C4-2B (cell line): ENCODE measurements at regions not wholly inside any gene's neighbourhood (a gene's known extent, or its start where the extent isn't known, plus 50 kb on each side); places are given as distances from the start of the nearest gene placed in this dataset.

ENCODE experiments used
- H3K27ac ChIP-seq: fragments of 450-650 bp; 2 replicates; pipeline ENCODE4 v1.5.1; 2017
- CTCF ChIP-seq: fragments of 450-650 bp; conservative IDR thresholded peaks from 2 replicates; pipeline ENCODE4 v1.5.1; 2017; ENCODE audit warnings: mild to moderate bottlenecking
- ZFX ChIP-seq: fragments of 450-650 bp; IDR thresholded peaks from 2 replicates; pipeline ENCODE4 v1.6.1; 2017

DNA sequence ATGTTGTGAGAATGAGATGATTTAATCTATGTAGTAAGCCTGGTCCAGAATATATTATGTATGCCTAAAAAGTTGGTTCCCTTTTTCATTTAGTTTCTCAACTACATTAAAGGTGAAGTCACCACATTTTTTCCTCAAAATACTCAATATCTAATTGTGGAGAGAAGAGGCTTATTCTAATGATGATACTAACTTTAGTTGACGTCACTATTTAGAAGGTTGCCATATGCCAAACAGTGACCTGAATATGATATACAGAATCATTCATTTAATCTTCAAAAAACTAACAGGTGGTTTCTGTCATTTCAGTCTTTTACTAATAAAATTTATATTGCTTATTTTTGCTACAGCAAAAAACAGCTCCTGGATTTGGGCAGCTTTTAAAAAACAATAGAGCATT, 480.7 kb upstream of the NWD2 start:
- no peak overlapping the region for H3K27ac ChIP-seq
- no peak for TF ChIP-seq CTCF

- TF ChIP-seq CTCF (no peak), ZFX (no peak)
- H3K27ac ChIP-seq, result no peak overlapping the region
These were observed 476.9 kb upstream of the NWD2 start for GRCh38 chr4:36767596-36767995.

- no peak for TF ChIP-seq ZFX
- TF ChIP-seq CTCF, result no peak
These were observed 473.0 kb upstream of the NWD2 start for GRCh38 chr4:36771411-36772153.

DNA sequence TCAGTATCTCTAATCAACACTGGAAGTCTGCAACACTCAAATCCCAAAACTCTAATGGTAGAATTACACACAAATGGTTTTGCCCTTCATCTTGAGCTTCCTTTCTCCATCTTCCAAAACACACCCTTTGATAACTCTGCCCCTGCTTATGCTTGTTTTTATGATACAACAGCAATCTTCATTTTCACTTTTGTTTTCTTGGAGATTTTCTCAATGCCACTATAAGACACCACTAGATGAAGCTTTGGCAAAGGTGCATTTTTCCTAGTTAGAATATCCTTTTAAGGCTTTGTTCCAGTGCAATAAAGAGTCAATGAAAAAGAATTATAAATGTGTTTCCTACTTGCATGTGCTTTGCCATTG, 472.4 kb upstream of the NWD2 start:
- H3K27ac ChIP-seq, result no peak overlapping the region
- TF ChIP-seq ZFX (no peak), CTCF (no peak)

More at GRCh38 chr4:36771411-36772153, 473.0 kb upstream of the NWD2 start:
- H3K27ac ChIP-seq, result no peak overlapping the region

DNA sequence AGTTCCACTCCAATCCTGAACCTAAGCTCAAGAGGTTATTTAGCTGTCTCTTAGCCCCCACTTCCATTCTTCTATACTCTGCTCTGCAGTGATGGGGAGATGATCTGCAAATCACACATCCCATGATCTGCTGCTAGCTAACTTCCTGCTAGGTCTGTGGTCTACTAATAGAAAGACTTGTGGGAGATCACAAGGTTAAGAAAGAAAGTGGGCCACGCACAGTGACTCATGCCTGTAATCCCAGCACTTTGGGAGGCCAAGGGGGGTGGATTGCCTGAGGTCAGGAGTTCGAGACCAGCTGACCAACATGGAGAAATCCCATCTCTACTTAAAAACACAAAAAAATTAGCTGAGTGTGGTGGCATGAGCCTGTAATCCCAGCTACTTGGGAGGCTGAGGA, 471.1 kb upstream of the NWD2 start:
- no peak for TF ChIP-seq CTCF
- H3K27ac ChIP-seq, result no peak overlapping the region

- TF ChIP-seq CTCF, result no peak
- no peak for TF ChIP-seq ZFX
These were observed 469.0 kb upstream of the NWD2 start for GRCh38 chr4:36775544-36775943.

GRCh38 chr4:36779601-36780000, 464.9 kb upstream of the NWD2 start:
- no peak overlapping the region for H3K27ac ChIP-seq
- TF ChIP-seq CTCF, result no peak

More at GRCh38 chr4:36775544-36775943, 469.0 kb upstream of the NWD2 start:
- no peak overlapping the region for H3K27ac ChIP-seq
